Neural progenitor cell (in vitro differentiated cells): ENCODE measurements at regions not wholly inside any gene's neighbourhood (a gene's known extent, or its start where the extent isn't known, plus 50 kb on each side); places are given as distances from the start of the nearest gene placed in this dataset.
"Not testable (repeated sequence)": the region's sequence is repeated elsewhere in the genome, so short reads cannot be mapped to it uniquely, and the experiment has no call there.

ENCODE experiments used
- DNase-seq: peaks from one replicate; pipeline ENCODE4 v3.0.0-alpha.2; 2016; ENCODE audit warnings: low spot score
- H2AFZ ChIP-seq: fragments of 200-600 bp; sonication (generic); replicated peaks from 2 replicates; pipeline ENCODE4 v1.6.1; 2016; ENCODE audit warnings: antibody characterized with exemption
- H3F3A ChIP-seq: fragments of 200-600 bp; sonication (generic); 2 replicates; pipeline ENCODE4 v1.6.1; 2016; ENCODE audit warnings: antibody characterized with exemption, low read depth
- H3K27ac ChIP-seq: fragments of 200-600 bp; sonication (generic); 2 replicates; pipeline ENCODE4 v1.5.1; 2016; ENCODE audit warnings: mild to moderate bottlenecking
- H3K27me3 ChIP-seq: fragments of 200-600 bp; sonication (generic); 2 replicates; pipeline ENCODE4 v1.6.1; 2016; ENCODE audit warnings: mild to moderate bottlenecking, moderate library complexity
- H3K36me3 ChIP-seq: fragments of 200-600 bp; sonication (generic); 2 replicates; pipeline ENCODE4 v1.5.1; 2016
- H3K4me1 ChIP-seq: fragments of 200-600 bp; sonication (generic); 2 replicates; pipeline ENCODE4 v1.6.1; 2016; ENCODE audit warnings: mixed run types
- H3K4me2 ChIP-seq: fragments of 200-600 bp; sonication (generic); 2 replicates; pipeline ENCODE4 v1.6.1; 2016
- H3K4me3 ChIP-seq: fragments of 200-600 bp; sonication (generic); 2 replicates; pipeline ENCODE4 v1.5.1; 2016
- H3K79me2 ChIP-seq: fragments of 200-600 bp; sonication (generic); 2 replicates; pipeline ENCODE4 v1.6.1; 2016; ENCODE audit warnings: low read depth
- H3K9ac ChIP-seq: fragments of 200-600 bp; sonication (generic); 2 replicates; pipeline ENCODE4 v1.6.1; 2016
- H3K9me3 ChIP-seq: fragments of 200-600 bp; sonication (generic); 2 replicates; pipeline ENCODE4 v1.5.1; 2016; ENCODE audit warnings: low read depth
- H4K20me1 ChIP-seq: fragments of 200-600 bp; sonication (generic); 2 replicates; pipeline ENCODE4 v1.6.1; 2016; ENCODE audit warnings: low read depth
- H3K27ac Mint-ChIP-seq: 3 replicates; pipeline ENCODE4 v1.8.0; 2021; ENCODE audit warnings: mixed read lengths
- H3K27me3 Mint-ChIP-seq: 2 replicates; pipeline ENCODE4 v1.8.0; 2022; ENCODE audit warnings: low read depth, mild to moderate bottlenecking, inconsistent platforms, moderate library complexity, mixed read lengths; ENCODE audit not compliant: insufficient read depth
- H3K36me3 Mint-ChIP-seq: 3 replicates; pipeline ENCODE4 v1.8.0; 2021; ENCODE audit warnings: mixed read lengths
- H3K4me1 Mint-ChIP-seq: 3 replicates; pipeline ENCODE4 v1.8.0; 2021; ENCODE audit warnings: mixed read lengths
- H3K4me3 Mint-ChIP-seq: 3 replicates; pipeline ENCODE4 v1.8.0; 2021; ENCODE audit warnings: mild to moderate bottlenecking, moderate library complexity, mixed read lengths
- H3K9me3 Mint-ChIP-seq: 3 replicates; pipeline ENCODE4 v1.8.0; 2020; ENCODE audit warnings: mixed read lengths
- CTCF ChIP-seq: fragments of 200-600 bp; sonication (generic); IDR thresholded peaks from 2 replicates; pipeline ENCODE4 v1.5.1; 2017; ENCODE audit warnings: antibody characterized with exemption, mild to moderate bottlenecking
- EZH2 ChIP-seq: fragments of 200-600 bp; sonication (generic); IDR thresholded peaks from 2 replicates; pipeline ENCODE4 v1.6.1; 2017; ENCODE audit warnings: antibody characterized with exemption, mild to moderate bottlenecking, moderate library complexity
- EZH2phosphoT487 ChIP-seq: fragments of 200-600 bp; sonication (generic); IDR thresholded peaks from 2 replicates; pipeline ENCODE4 v1.6.1; 2017; ENCODE audit warnings: antibody characterized with exemption

GRCh38 chr3:75396316-75396802, 267.8 kb upstream of the FRG2C start:
- no peak for DNase-seq
- no peaks in the 10 kb centered on the region for H3K36me3 ChIP-seq
- no peak overlapping the region for H2AFZ ChIP-seq
- H4K20me1 ChIP-seq: no peaks in the 10 kb centered on the region
- Mint-ChIP-seq H3K27me3 (no peaks in the 10 kb centered on the region), H3K27ac (no peak overlapping the region), H3K4me1 (peaks cover 16% of the 10 kb centered on the region), H3K36me3 (peaks cover 6% of the 10 kb centered on the region), H3K9me3 (peaks cover 10% of the 10 kb centered on the region), H3K4me3 (no peak overlapping the region)
- no peak overlapping the region for H3K9ac ChIP-seq
- H3K79me2 ChIP-seq: no peaks in the 10 kb centered on the region
- H3K9me3 ChIP-seq: no peaks in the 10 kb centered on the region
- H3F3A ChIP-seq: no peaks in the 10 kb centered on the region
- peaks cover 10% of the 10 kb centered on the region for H3K4me1 ChIP-seq
- H3K4me3 ChIP-seq: no peak overlapping the region
- no peaks in the 10 kb centered on the region for H3K27me3 ChIP-seq
- H3K4me2 ChIP-seq: no peak overlapping the region
- TF ChIP-seq EZH2: no peak
- TF ChIP-seq EZH2phosphoT487: no peak
- no peak for TF ChIP-seq CTCF
- no peak overlapping the region for H3K27ac ChIP-seq

- H3K79me2 ChIP-seq, H3K27ac ChIP-seq, H3K4me2 ChIP-seq, H3K9me3 ChIP-seq, H3F3A ChIP-seq, H4K20me1 ChIP-seq, H3K36me3 ChIP-seq, H3K4me3 ChIP-seq, H3K4me3 Mint-ChIP-seq, H3K27me3 ChIP-seq, H3K9ac ChIP-seq, H3K27me3 Mint-ChIP-seq, DNase-seq, H2AFZ ChIP-seq, H3K9me3 Mint-ChIP-seq, H3K36me3 Mint-ChIP-seq, H3K27ac Mint-ChIP-seq: not testable (repeated sequence)
- H3K4me1 Mint-ChIP-seq: peaks cover 16% of the 10 kb centered on the region
- peaks cover 10% of the 10 kb centered on the region for H3K4me1 ChIP-seq
Observed at GRCh38 chr3:75397486-75397885, 266.6 kb upstream of the FRG2C start.

GRCh38 chr3:75422101-75422945, 241.8 kb upstream of the FRG2C start:
- not testable (repeated sequence) for H3K27ac ChIP-seq, H3K4me1 ChIP-seq, H4K20me1 ChIP-seq, H3K9me3 ChIP-seq, H3K27me3 ChIP-seq, H3K36me3 Mint-ChIP-seq, H3K9ac ChIP-seq, H3F3A ChIP-seq, H3K4me2 ChIP-seq, H3K27me3 Mint-ChIP-seq, H3K4me3 Mint-ChIP-seq, H3K4me1 Mint-ChIP-seq, H3K9me3 Mint-ChIP-seq, H3K4me3 ChIP-seq, H3K79me2 ChIP-seq, H2AFZ ChIP-seq, H3K36me3 ChIP-seq
- H3K27ac Mint-ChIP-seq: peak overlapping the region; percentile 18
- peak; percentile 22 for DNase-seq
- peak; percentile 72 for TF ChIP-seq CTCF

DNA sequence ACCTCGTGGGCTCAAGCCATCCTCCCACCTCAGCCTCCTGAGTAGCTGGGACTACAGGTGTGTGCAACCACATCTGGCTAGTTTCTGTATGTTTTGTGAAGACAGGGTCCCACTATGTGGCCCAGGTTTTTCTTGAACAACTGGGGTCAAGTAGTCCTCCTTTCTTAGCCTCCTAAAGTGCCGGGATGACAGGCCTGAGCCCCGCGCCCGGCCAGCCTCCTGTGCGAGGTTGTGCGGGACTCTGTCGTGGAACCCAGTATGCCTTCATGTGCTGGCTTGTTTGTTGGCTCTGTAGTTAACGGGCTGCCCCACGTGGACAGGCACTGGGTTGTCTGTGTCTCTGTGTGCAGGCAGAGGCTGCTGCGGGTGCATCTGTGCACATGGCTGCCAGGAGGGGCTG, 238.7 kb upstream of the FRG2C start:
- not testable (repeated sequence) for DNase-seq, H3K9me3 ChIP-seq, H3K79me2 ChIP-seq, H3F3A ChIP-seq, H3K36me3 ChIP-seq, H3K4me3 ChIP-seq, H3K36me3 Mint-ChIP-seq, H3K27me3 Mint-ChIP-seq, H3K4me3 Mint-ChIP-seq, H4K20me1 ChIP-seq, H3K9me3 Mint-ChIP-seq, H3K4me1 Mint-ChIP-seq, H3K4me2 ChIP-seq, H3K27ac Mint-ChIP-seq, H3K27ac ChIP-seq, H3K27me3 ChIP-seq, H2AFZ ChIP-seq, H3K4me1 ChIP-seq, H3K9ac ChIP-seq

DNA sequence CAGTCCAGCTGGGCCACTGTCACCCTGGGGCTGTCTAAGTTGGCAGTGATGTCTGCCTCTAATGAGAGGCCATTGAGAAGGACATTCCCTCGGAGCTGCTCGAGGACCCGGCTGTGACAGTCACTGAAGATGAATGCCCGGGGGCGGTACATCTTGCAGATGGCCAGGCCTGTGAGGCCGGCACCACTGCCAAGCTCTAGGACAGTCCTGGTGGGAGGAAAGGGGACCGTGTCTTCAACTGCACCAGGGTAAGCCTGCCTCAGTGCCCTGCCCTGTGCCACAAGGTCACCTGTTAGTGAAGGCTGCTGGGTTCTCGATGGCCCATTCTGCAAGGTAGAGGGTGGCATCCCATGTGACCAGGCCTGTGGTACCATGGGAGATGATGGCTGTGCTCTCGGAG, 236.6 kb upstream of the FRG2C start:
- not testable (repeated sequence) for H3K36me3 Mint-ChIP-seq, H3K27me3 ChIP-seq, H3K9ac ChIP-seq, H2AFZ ChIP-seq, H3K9me3 ChIP-seq, H3K36me3 ChIP-seq, H4K20me1 ChIP-seq, H3K4me1 Mint-ChIP-seq, H3K4me1 ChIP-seq, DNase-seq, H3K4me2 ChIP-seq, H3K9me3 Mint-ChIP-seq, H3K4me3 Mint-ChIP-seq, H3K27ac Mint-ChIP-seq, H3F3A ChIP-seq, H3K79me2 ChIP-seq, H3K27me3 Mint-ChIP-seq, H3K4me3 ChIP-seq, H3K27ac ChIP-seq

DNA sequence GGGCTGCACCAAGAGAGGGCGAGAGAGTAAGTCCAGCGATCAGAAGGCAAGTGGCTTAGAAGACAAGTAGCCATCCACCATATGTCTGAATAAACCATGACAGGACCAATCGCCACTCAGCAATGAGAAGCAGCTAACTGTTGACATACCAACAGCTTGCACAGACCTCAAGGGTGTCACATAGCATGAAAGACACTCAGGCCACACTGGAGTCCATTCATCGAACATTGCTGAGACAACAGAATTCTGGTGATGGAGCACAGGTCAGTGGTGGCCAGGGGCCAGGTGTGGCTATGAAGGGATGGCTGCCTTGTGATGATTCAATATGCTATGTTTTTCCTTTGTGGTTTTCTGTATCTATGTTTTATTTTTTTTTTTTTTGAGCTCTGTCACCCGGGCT, 236.2 kb upstream of the FRG2C start:
- H3K79me2 ChIP-seq, H3K36me3 Mint-ChIP-seq, H3K27ac Mint-ChIP-seq, H3K4me1 ChIP-seq, H2AFZ ChIP-seq, H3K9me3 Mint-ChIP-seq, H3F3A ChIP-seq, DNase-seq, H3K9ac ChIP-seq, H3K27me3 ChIP-seq, H3K27ac ChIP-seq, H3K27me3 Mint-ChIP-seq, H3K4me2 ChIP-seq, H3K9me3 ChIP-seq, H4K20me1 ChIP-seq, H3K4me3 ChIP-seq, H3K36me3 ChIP-seq, H3K4me3 Mint-ChIP-seq: not testable (repeated sequence)
- H3K4me1 Mint-ChIP-seq: peaks cover 11% of the 10 kb centered on the region
